SW480 (cell line): ENCODE measurements at regions not wholly inside any gene's neighbourhood (a gene's known extent, or its start where the extent isn't known, plus 50 kb on each side); places are given as distances from the start of the nearest gene placed in this dataset.
A peak's percentile ranks its signal among the peaks of the same experiment; 100 is the strongest.

Experiments used
- DNase-seq: peaks from one replicate; pipeline ENCODE4 v3.0.0-alpha.2; 2016; ENCODE audit warnings: low spot score

GRCh38 chr5:143870362-143870761 lies 58.4 kb downstream of the HMHB1 start:
- DNase-seq: no peak

- no peak for DNase-seq
Measured at GRCh38 chr5:143870871-143871632, 59.1 kb downstream of the HMHB1 start.

- DNase-seq: no peak
Measured at GRCh38 chr5:143871672-143872071, 59.7 kb downstream of the HMHB1 start.

GRCh38 chr5:143874312-143874711 lies 62.4 kb downstream of the HMHB1 start:
- DNase-seq: no peak

GRCh38 chr5:143877196-143877595 lies 65.2 kb downstream of the HMHB1 start:
- no peak for DNase-seq

- DNase-seq: no peak
Measured at GRCh38 chr5:143878430-143878829, 66.5 kb downstream of the HMHB1 start.

- no peak for DNase-seq
Measured at GRCh38 chr5:143879646-143880045, 67.7 kb downstream of the HMHB1 start.

GRCh38 chr5:143880178-143880577 lies 68.2 kb downstream of the HMHB1 start:
- DNase-seq: no peak

GRCh38 chr5:143882520-143882919 lies 70.6 kb downstream of the HMHB1 start:
- DNase-seq: peak; percentile 55

GRCh38 chr5:143886096-143886495 lies 74.1 kb downstream of the HMHB1 start:
- no peak for DNase-seq

- DNase-seq: no peak
Measured at GRCh38 chr5:143886651-143887638, 75.0 kb downstream of the HMHB1 start.

- DNase-seq: no peak
Measured at GRCh38 chr5:143887903-143888665, 76.1 kb downstream of the HMHB1 start.

GRCh38 chr5:143888912-143889311 lies 77.0 kb downstream of the HMHB1 start:
- no peak for DNase-seq

- no peak for DNase-seq
Measured at GRCh38 chr5:143889986-143890385, 78.0 kb downstream of the HMHB1 start.

- DNase-seq: no peak
Measured at GRCh38 chr5:143890487-143890886, 78.5 kb downstream of the HMHB1 start.

- no peak for DNase-seq
Measured at GRCh38 chr5:143892271-143892670, 80.3 kb downstream of the HMHB1 start.

- DNase-seq: no peak
Measured at GRCh38 chr5:143892908-143893307, 80.9 kb downstream of the HMHB1 start.

GRCh38 chr5:143893638-143894037 lies 81.7 kb downstream of the HMHB1 start:
- DNase-seq: no peak

GRCh38 chr5:143896516-143896915 lies 84.6 kb downstream of the HMHB1 start:
- no peak for DNase-seq

- no peak for DNase-seq
Measured at GRCh38 chr5:143896966-143897365, 85.0 kb downstream of the HMHB1 start.

- DNase-seq: no peak
Measured at GRCh38 chr5:143898381-143898780, 86.4 kb downstream of the HMHB1 start.

GRCh38 chr5:143898916-143899591 lies 87.1 kb downstream of the HMHB1 start:
- DNase-seq: no peak
